22Rv1 (cell line): ENCODE measurements at regions not wholly inside any gene's neighbourhood (a gene's known extent, or its start where the extent isn't known, plus 50 kb on each side); places are given as distances from the start of the nearest gene placed in this dataset.

Source experiments
- H3K27ac ChIP-seq: fragments of 450-650 bp; 2 replicates; pipeline ENCODE4 v1.5.1; 2017
- ZFX ChIP-seq: fragments of 450-650 bp; IDR thresholded peaks from 2 replicates; pipeline ENCODE4 v1.6.1; 2017; ENCODE audit warnings: antibody characterized with exemption, borderline replicate concordance
- TF ChIP-seq, protein P1 (sequence below): fragments of 450-650 bp; IDR thresholded peaks from 2 replicates; pipeline ENCODE4 v1.5.1; 2017; ENCODE audit warnings: mild to moderate bottlenecking

DNA sequence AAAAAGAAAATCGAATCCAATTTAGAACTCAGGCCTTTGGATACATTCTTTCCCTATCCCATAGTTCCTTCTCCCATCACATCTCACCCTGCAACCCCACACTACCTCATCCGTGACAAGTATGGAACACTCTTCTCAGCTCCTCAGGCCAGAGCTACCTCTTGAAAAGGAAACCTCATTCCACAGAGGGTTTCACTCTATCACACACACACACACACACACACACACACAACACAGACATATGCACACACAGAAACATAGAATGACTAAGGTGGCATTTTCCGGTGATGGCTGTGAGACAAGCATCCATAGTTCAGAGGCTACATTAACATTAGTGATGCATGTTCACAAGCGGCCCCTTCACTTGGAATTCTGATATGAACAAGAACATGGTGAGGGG is 122.0 kb upstream of the HES1 start:
- TF ChIP-seq, protein P1, sequence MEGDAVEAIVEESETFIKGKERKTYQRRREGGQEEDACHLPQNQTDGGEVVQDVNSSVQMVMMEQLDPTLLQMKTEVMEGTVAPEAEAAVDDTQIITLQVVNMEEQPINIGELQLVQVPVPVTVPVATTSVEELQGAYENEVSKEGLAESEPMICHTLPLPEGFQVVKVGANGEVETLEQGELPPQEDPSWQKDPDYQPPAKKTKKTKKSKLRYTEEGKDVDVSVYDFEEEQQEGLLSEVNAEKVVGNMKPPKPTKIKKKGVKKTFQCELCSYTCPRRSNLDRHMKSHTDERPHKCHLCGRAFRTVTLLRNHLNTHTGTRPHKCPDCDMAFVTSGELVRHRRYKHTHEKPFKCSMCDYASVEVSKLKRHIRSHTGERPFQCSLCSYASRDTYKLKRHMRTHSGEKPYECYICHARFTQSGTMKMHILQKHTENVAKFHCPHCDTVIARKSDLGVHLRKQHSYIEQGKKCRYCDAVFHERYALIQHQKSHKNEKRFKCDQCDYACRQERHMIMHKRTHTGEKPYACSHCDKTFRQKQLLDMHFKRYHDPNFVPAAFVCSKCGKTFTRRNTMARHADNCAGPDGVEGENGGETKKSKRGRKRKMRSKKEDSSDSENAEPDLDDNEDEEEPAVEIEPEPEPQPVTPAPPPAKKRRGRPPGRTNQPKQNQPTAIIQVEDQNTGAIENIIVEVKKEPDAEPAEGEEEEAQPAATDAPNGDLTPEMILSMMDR: no peak
- TF ChIP-seq ZFX: no peak
- no peak overlapping the region for H3K27ac ChIP-seq

DNA sequence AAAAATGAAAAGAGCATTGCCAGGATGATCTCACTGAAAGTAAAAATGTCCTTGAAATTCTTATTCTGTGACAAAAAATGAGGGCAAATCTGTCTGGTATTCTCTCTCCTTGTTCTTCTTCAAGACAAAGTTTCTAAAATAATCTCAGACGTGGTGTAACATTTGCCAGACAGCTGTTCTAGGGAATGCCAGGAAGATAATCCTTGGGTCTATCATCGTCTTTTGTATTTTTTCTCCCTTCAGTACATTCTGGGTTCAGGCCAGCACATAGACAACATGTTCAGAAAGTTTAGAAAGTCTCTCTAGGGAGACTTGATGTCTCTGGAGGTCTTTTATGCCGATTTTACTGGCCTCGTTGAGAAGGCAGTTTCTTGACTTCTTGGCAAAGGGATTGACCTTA is 121.2 kb upstream of the HES1 start:
- TF ChIP-seq, protein P1: no peak
- no peak for TF ChIP-seq ZFX
- H3K27ac ChIP-seq: no peak overlapping the region

GRCh38 chr3:194019398-194020165 is 116.4 kb upstream of the HES1 start:
- H3K27ac ChIP-seq: no peak overlapping the region
- TF ChIP-seq, protein P1: no peak
- TF ChIP-seq ZFX: no peak

- no peak for TF ChIP-seq ZFX
- TF ChIP-seq, protein P1: no peak
- no peak overlapping the region for H3K27ac ChIP-seq
Measured at GRCh38 chr3:194022052-194022451, 113.9 kb upstream of the HES1 start.

DNA sequence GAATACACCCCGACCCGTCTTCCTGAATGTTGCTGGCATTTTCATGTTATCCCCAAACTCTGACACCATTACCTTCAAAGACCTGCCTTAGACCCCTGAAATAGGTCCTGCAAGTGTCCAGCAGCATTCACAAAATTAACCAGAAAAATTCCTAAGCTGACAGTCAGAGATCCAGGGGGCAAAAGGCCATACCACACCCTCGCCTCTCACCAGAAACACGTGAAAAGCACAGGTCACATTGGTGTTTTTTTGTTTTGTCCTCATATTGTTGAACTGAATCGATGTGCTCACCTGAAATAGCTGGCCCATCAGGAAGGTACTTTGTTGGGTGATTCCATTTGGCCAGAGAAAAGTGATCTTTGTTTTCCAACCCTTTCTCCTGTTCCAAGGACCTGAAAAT is 113.1 kb upstream of the HES1 start:
- H3K27ac ChIP-seq: no peak overlapping the region
- no peak for TF ChIP-seq ZFX
- TF ChIP-seq, protein P1: no peak

GRCh38 chr3:194023501-194024280 is 112.3 kb upstream of the HES1 start:
- TF ChIP-seq ZFX: no peak
- TF ChIP-seq, protein P1: no peak
- no peak overlapping the region for H3K27ac ChIP-seq

DNA sequence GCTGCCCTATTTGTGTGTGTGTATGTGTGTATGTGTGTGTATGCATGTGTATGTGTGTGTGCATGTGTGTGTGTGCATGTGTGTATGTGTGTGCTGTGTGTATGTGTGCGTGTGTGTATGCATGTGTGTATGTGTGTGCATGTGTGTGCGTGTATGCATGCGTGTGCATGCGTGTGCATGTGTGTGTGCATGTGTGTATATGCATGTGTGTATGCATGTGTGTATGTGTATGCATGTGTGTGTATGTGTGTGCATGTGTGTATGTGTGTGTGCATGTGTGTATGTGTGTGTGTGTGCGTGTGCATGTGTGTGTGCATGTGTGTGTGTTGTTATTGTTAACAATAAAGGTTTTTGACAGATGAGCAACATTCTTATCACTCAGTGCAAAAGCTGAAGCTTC is 110.8 kb upstream of the HES1 start:
- H3K27ac ChIP-seq: no peak overlapping the region

More for the DNA sequence above, 110.8 kb upstream of the HES1 start:
- no peak for TF ChIP-seq ZFX
- TF ChIP-seq, protein P1: no peak
